Uterus (tissue), 2 donors: ENCODE measurements at regions not wholly inside any gene's neighbourhood (a gene's known extent, or its start where the extent isn't known, plus 50 kb on each side); places are given as distances from the start of the nearest gene placed in this dataset.

Source experiments
- POLR2A ChIP-seq, 2 donors: fragments of 450-650 bp; IDR thresholded peaks; one replicate each; pipeline ENCODE4 v1.6.1; 2016; ENCODE audit warnings: antibody characterized with exemption in 2 of 2, mild to moderate bottlenecking in 1 of 2, moderate library complexity in 1 of 2
- TF ChIP-seq, protein P1 (sequence below), 4 experiments: fragments of 200-600 bp in 2 of 4; fragments of 450-650 bp in 2 of 4; sonication (generic) in 2 of 4; IDR thresholded peaks; one replicate each; pipeline ENCODE4 v1.5.1; 2016 to 2019; ENCODE audit warnings: antibody characterized with exemption in 4 of 4, mild to moderate bottlenecking in 2 of 4, moderate library complexity in 1 of 4

DNA sequence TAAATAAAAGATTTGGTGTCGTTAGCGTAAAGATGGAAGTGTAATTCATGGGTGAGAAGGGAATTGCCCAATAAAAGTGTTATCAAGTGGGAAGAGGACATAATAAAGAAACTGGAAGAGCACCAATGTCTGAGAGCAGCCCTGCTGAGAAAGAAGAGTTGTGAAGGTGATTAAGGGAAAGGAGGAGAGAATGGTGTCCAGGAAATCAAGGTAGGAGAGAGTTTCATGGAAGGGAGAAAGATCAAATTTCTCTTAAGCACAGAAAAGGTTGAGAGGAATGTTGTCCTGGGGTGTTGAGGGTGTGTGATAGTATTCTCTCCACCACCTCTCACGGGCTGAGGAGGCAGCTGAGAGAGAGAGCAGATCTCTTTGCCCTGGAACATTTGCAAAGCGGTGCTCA is 339.7 kb downstream of the SATB1 start:
- TF ChIP-seq, protein P1, sequence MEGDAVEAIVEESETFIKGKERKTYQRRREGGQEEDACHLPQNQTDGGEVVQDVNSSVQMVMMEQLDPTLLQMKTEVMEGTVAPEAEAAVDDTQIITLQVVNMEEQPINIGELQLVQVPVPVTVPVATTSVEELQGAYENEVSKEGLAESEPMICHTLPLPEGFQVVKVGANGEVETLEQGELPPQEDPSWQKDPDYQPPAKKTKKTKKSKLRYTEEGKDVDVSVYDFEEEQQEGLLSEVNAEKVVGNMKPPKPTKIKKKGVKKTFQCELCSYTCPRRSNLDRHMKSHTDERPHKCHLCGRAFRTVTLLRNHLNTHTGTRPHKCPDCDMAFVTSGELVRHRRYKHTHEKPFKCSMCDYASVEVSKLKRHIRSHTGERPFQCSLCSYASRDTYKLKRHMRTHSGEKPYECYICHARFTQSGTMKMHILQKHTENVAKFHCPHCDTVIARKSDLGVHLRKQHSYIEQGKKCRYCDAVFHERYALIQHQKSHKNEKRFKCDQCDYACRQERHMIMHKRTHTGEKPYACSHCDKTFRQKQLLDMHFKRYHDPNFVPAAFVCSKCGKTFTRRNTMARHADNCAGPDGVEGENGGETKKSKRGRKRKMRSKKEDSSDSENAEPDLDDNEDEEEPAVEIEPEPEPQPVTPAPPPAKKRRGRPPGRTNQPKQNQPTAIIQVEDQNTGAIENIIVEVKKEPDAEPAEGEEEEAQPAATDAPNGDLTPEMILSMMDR (IDR thresholded peaks at IDR 0.05), result no peak
- TF ChIP-seq POLR2A (IDR thresholded peaks at IDR 0.05), result no peak
